ENCODE measurements at regions not wholly inside any gene's neighbourhood (a gene's known extent, or its start where the extent isn't known, plus 50 kb on each side); places are given as distances from the start of the nearest gene placed in this dataset.

- no peak for TF ChIP-seq POLR2A (IDR thresholded peaks at IDR 0.05; ENCODE audit: control extremely low read depth in 1 of 2, low read depth in 2 of 2, low read length in 2 of 2)
- TF ChIP-seq SIN3A (conservative IDR thresholded peaks at IDR 0.05 in 1 of 2, IDR thresholded peaks at IDR 0.05 in 1 of 2; ENCODE audit: low read depth in 1 of 2, low read length in 2 of 2): no peak
- TF ChIP-seq JUN (IDR thresholded peaks at IDR 0.05; ENCODE audit: low read depth, low read length): no peak
- TF ChIP-seq CTCF (IDR thresholded peaks at IDR 0.05; ENCODE audit: control extremely low read depth in 1 of 3, insufficient read depth in 1 of 3, low read depth in 1 of 3, low read length in 3 of 3): no peak
- no peak for TF ChIP-seq GABPA (IDR thresholded peaks at IDR 0.05; ENCODE audit: borderline replicate concordance, insufficient read depth, low read length)
- TF ChIP-seq RAD21 (IDR thresholded peaks at IDR 0.05 in 1 of 2, conservative IDR thresholded peaks at IDR 0.05 in 1 of 2; ENCODE audit: low read depth in 2 of 2, low read length in 2 of 2): no peak
- TF ChIP-seq E2F6 (IDR thresholded peaks at IDR 0.05): no peak
- TF ChIP-seq BCL11A (IDR thresholded peaks at IDR 0.05; ENCODE audit: low read depth in 2 of 2, low read length in 2 of 2): no peak
- TF ChIP-seq CEBPB (IDR thresholded peaks at IDR 0.05; ENCODE audit: low read depth, low read length): no peak
- no peak for TF ChIP-seq SP2 (IDR thresholded peaks at IDR 0.05; ENCODE audit: low read length)
- TF ChIP-seq EZH2 (IDR thresholded peaks at IDR 0.05; ENCODE audit: low read depth, low read length, severe bottlenecking): no peak
- no peak for TF ChIP-seq BACH1 (IDR thresholded peaks at IDR 0.05; ENCODE audit: low read length)
- no peak for TF ChIP-seq MAX (IDR thresholded peaks at IDR 0.05)
Observed at GRCh38 chr15:87508086-87508485, 748.5 kb downstream of the NTRK3 start.
